ENCODE measurements at regions not wholly inside any gene's neighbourhood (a gene's known extent, or its start where the extent isn't known, plus 50 kb on each side); places are given as distances from the start of the nearest gene placed in this dataset.

- TF ChIP-seq CTCF (conservative IDR thresholded peaks at IDR 0.05; ENCODE audit: low read depth, low read length) (no peak), EZH2 (IDR thresholded peaks at IDR 0.05; ENCODE audit: borderline replicate concordance, low read depth, low read length, poor library complexity, severe bottlenecking) (no peak)
- BruUV-seq (replicated peaks) = no TSS peak
- DNase-seq (ENCODE audit: low spot score) = no peak
- intact Hi-C loops (cut with micrococcal nuclease; ENCODE audit: unreplicated experiment) = no loop called here
- ChIA-PET CTCF (no interaction called here), POLR2A (ENCODE audit: low non-redundant PET) (no interaction called here)
- no peaks in the 10 kb centered on the region for H3K4me1 ChIP-seq (ENCODE audit: insufficient read depth, low read length, poor library complexity, severe bottlenecking)
- peaks cover 9% of the 10 kb centered on the region for H3K9me3 ChIP-seq (ENCODE audit: low read depth, low read length, poor library complexity, severe bottlenecking)
- H3K27ac ChIP-seq (ENCODE audit: low read depth, low read length, poor library complexity, severe bottlenecking) = no peak overlapping the region
- no peaks in the 10 kb centered on the region for H3K36me3 ChIP-seq (ENCODE audit: insufficient read depth, low read length, poor library complexity, severe bottlenecking)
- no peak overlapping the region for H3K4me3 ChIP-seq (ENCODE audit: low read depth, low read length, poor library complexity, severe bottlenecking)
- H3K27me3 ChIP-seq (replicated peaks; ENCODE audit: insufficient read depth, low read depth, low read length, poor library complexity) = no peaks in the 10 kb centered on the region
Measured at GRCh38 chr21:31445137-31445536, 101.1 kb upstream of the TIAM1 start.

- CTCF ChIA-PET = no interaction called here
- BruUV-seq (replicated peaks) = no TSS peak
Measured at GRCh38 chr21:31443736-31444521, 99.9 kb upstream of the TIAM1 start.

GRCh38 chr21:31442339-31442738 is 98.3 kb upstream of the TIAM1 start:
- TF ChIP-seq EZH2 (IDR thresholded peaks at IDR 0.05; ENCODE audit: borderline replicate concordance, low read depth, low read length, poor library complexity, severe bottlenecking) (no peak), CTCF (conservative IDR thresholded peaks at IDR 0.05; ENCODE audit: low read depth, low read length) (no peak)
- no peak for DNase-seq (ENCODE audit: low spot score)
- intact Hi-C loops (cut with micrococcal nuclease; ENCODE audit: unreplicated experiment) = no loop called here
- Histone ChIP-seq H3K9me3 (ENCODE audit: low read depth, low read length, poor library complexity, severe bottlenecking) (peaks cover 9% of the 10 kb centered on the region), H3K27me3 (replicated peaks; ENCODE audit: insufficient read depth, low read depth, low read length, poor library complexity) (no peaks in the 10 kb centered on the region), H3K36me3 (ENCODE audit: insufficient read depth, low read length, poor library complexity, severe bottlenecking) (no peaks in the 10 kb centered on the region), H3K27ac (ENCODE audit: low read depth, low read length, poor library complexity, severe bottlenecking) (no peak overlapping the region), H3K4me1 (ENCODE audit: insufficient read depth, low read length, poor library complexity, severe bottlenecking) (no peaks in the 10 kb centered on the region), H3K4me3 (ENCODE audit: low read depth, low read length, poor library complexity, severe bottlenecking) (no peak overlapping the region)
- ChIA-PET CTCF (interaction anchor here (0.6 kb wide), 1 partner anchor 163 kb away, joined by 4 read pairs; no protein-coding TSS in a partner anchor), POLR2A (ENCODE audit: low non-redundant PET) (no interaction called here)
- BruUV-seq (replicated peaks) = no TSS peak

More at GRCh38 chr21:31443736-31444521, 99.9 kb upstream of the TIAM1 start:
- Histone ChIP-seq H3K27ac (ENCODE audit: low read depth, low read length, poor library complexity, severe bottlenecking) (no peak overlapping the region), H3K27me3 (replicated peaks; ENCODE audit: insufficient read depth, low read depth, low read length, poor library complexity) (no peaks in the 10 kb centered on the region), H3K9me3 (ENCODE audit: low read depth, low read length, poor library complexity, severe bottlenecking) (peaks cover 9% of the 10 kb centered on the region), H3K4me1 (ENCODE audit: insufficient read depth, low read length, poor library complexity, severe bottlenecking) (no peaks in the 10 kb centered on the region), H3K36me3 (ENCODE audit: insufficient read depth, low read length, poor library complexity, severe bottlenecking) (no peaks in the 10 kb centered on the region), H3K4me3 (ENCODE audit: low read depth, low read length, poor library complexity, severe bottlenecking) (no peak overlapping the region)
- intact Hi-C loops (cut with micrococcal nuclease; ENCODE audit: unreplicated experiment) = no loop called here
- DNase-seq (ENCODE audit: low spot score) = no peak
- POLR2A ChIA-PET (ENCODE audit: low non-redundant PET) = no interaction called here
- TF ChIP-seq EZH2 (IDR thresholded peaks at IDR 0.05; ENCODE audit: borderline replicate concordance, low read depth, low read length, poor library complexity, severe bottlenecking) (no peak), CTCF (conservative IDR thresholded peaks at IDR 0.05; ENCODE audit: low read depth, low read length) (no peak)
